Heart left ventricle (tissue), 13 donors: ENCODE measurements at regions not wholly inside any gene's neighbourhood (a gene's known extent, or its start where the extent isn't known, plus 50 kb on each side); places are given as distances from the start of the nearest gene placed in this dataset.
"Not testable (repeated sequence)": the region's sequence is repeated elsewhere in the genome, so short reads cannot be mapped to it uniquely, and the experiment has no call there.

Experiments
- CTCF ChIP-seq, 12 donors: fragments of 200-600 bp; sonication (generic) in 4 of 12; IDR thresholded peaks; one replicate each; pipeline versions ENCODE4 v1.5.0 to v1.8.0; 2018 to 2022; ENCODE audit warnings: antibody characterized with exemption in 12 of 12, mild to moderate bottlenecking in 5 of 12
- POLR2A ChIP-seq, 2 donors: fragments of 450-650 bp; IDR thresholded peaks; one replicate each; pipeline ENCODE4 v1.6.1; 2017; ENCODE audit warnings: antibody characterized with exemption in 2 of 2, mild to moderate bottlenecking in 2 of 2, moderate library complexity in 2 of 2
- donor health status: ischemic (EF 13 %, LVEDD 7.1; RV severe dilation, severe dysfunction).
- donor health status: DM: no; HTN: yes; CAD: no.
- donor health status: DM: no; HTN: no; CAD: no.
- donor health status: ischemic (EF 25% LVEDD 6.9; RV normal size, moderate dysfunction).
- donor health status: ischemic (EF 25% LVEDD 5.7; RV mildly dilated, moderate dysfunction).
- donor health status: ischemic (EF 35%, LVEDD 5.7; RV mildly dilated, moderate dysfunction).
- donor health status: nonischemic (EF 11% LVEDD 7.7; RV severe dilation, severe dysfunction).
- donor health status: DM: yes; HTN: yes; CAD: no.
- donor health status: PGD.
- donor health status: ischemic (EF 29% LVEDD 5.4; RV normal size, mild dysfunction).
- donor health status: nonischemic (EF 23%, LVEDD 6.1; RV moderate dilation, normal function).

- not testable (repeated sequence) for TF ChIP-seq CTCF, POLR2A (IDR thresholded peaks at IDR 0.05)
These were observed 152.9 kb downstream of the ZFP64 start for GRCh38 chr20:52038632-52039031.
